Natural killer cell (primary cell): ENCODE measurements at regions not wholly inside any gene's neighbourhood (a gene's known extent, or its start where the extent isn't known, plus 50 kb on each side); places are given as distances from the start of the nearest gene placed in this dataset.
A peak's percentile ranks its signal among the peaks of the same experiment; 100 is the strongest.

ENCODE experiments used
- ATAC-seq, 3 donors: fragments of 150-1000 bp in 2 of 3; fragments of 200-7000 bp in 1 of 3; cut with Tn5 transposase; 1 replicate in 1 of 3; 2 replicates in 2 of 3; pipeline ENCODE4 v1.10.0; 2021; ENCODE audit warnings: mild to moderate bottlenecking in 2 of 3, moderate library complexity in 2 of 3
- DNase-seq, 2 donors: peaks; one replicate each; pipeline versions ENCODE4 v3.0.0 to v3.0.0-alpha.2; 2013 to 2021; ENCODE audit warnings: mixed read lengths in 1 of 2
- H3K27ac ChIP-seq: one replicate; pipeline ENCODE4 v1.5.1; 2013; ENCODE audit warnings: mild to moderate bottlenecking, low read length
- H3K27me3 ChIP-seq: one replicate; pipeline ENCODE4 v1.6.1; 2013; ENCODE audit warnings: low read length; ENCODE audit not compliant: control insufficient read depth, insufficient read depth
- H3K36me3 ChIP-seq: one replicate; pipeline ENCODE4 v1.6.1; 2013; ENCODE audit warnings: low read length; ENCODE audit not compliant: control insufficient read depth, insufficient read depth
- H3K4me1 ChIP-seq: one replicate; pipeline ENCODE4 v1.6.1; 2013; ENCODE audit warnings: low read length; ENCODE audit not compliant: control insufficient read depth, insufficient read depth
- H3K4me3 ChIP-seq: one replicate; pipeline ENCODE4 v1.5.1; 2013; ENCODE audit warnings: low read length
- H3K9me3 ChIP-seq: one replicate; pipeline ENCODE4 v1.6.1; 2013; ENCODE audit warnings: low read length; ENCODE audit not compliant: control insufficient read depth, insufficient read depth
- H3K27ac Mint-ChIP-seq, 2 donors: one replicate each; pipeline ENCODE4 v1.8.0; 2022; ENCODE audit warnings: mild to moderate bottlenecking in 2 of 2, mixed read lengths in 2 of 2, moderate library complexity in 1 of 2
- H3K27me3 Mint-ChIP-seq, 2 donors: one replicate each; pipeline ENCODE4 v1.8.0; 2022; ENCODE audit warnings: low read depth in 2 of 2, mixed read lengths in 2 of 2
- H3K36me3 Mint-ChIP-seq: one replicate; pipeline ENCODE4 v1.8.0; 2022; ENCODE audit warnings: mixed read lengths
- H3K4me1 Mint-ChIP-seq, 2 donors: one replicate each; pipeline ENCODE4 v1.8.0; 2022; ENCODE audit warnings: mixed read lengths in 2 of 2
- H3K4me3 Mint-ChIP-seq: one replicate; pipeline ENCODE4 v1.8.0; 2022; ENCODE audit warnings: mild to moderate bottlenecking, moderate library complexity, mixed read lengths
- H3K9me3 Mint-ChIP-seq, 2 donors: one replicate each; pipeline ENCODE4 v1.8.0; 2022; ENCODE audit warnings: mixed read lengths in 2 of 2
- CTCF ChIP-seq: fragments of 200-600 bp; IDR thresholded peaks from one replicate; pipeline ENCODE4 v1.8.0; 2022; ENCODE audit warnings: antibody characterized with exemption
- WGBS: methylation state at CpG from one replicate; pipeline ENCODE4 v1.1.7; 2013; ENCODE audit warnings: missing lambda C conversion rate; ENCODE audit not compliant: insufficient coverage; 5-methylcytosine and 5-hydroxymethylcytosine counted together
- intact Hi-C: fragments of 100-400 bp; cut with micrococcal nuclease; formaldehyde crosslinking; loops from one replicate; pipeline ENCODE4 v1.14.2; 2022

DNA sequence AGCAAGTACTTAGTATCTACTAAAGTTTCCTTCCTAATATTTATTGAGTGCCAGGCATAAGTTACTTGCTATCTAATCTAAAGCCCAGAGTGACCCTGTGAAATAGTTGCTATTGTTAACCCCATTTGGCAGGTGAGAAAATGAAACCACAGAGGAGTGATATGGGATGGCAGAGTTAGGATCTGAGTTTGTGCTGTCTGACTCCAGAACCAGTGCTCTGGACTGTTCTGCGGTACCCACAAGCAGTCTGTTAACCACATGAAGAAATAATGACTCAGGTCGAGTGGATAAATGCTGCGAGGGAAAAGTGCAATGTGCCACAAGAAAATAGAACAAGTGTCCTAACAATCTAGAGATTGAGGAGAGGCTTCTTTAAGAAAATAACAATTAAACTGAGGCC lies 60.7 kb upstream of the GZMB start:
- no peak for TF ChIP-seq CTCF
- Histone ChIP-seq H3K4me1 (peaks cover 71% of the 10 kb centered on the region), H3K4me3 (no peak overlapping the region), H3K9me3 (no peaks in the 10 kb centered on the region), H3K27ac (peak overlapping the region; percentile 78), H3K27me3 (no peaks in the 10 kb centered on the region), H3K36me3 (no peaks in the 10 kb centered on the region)
- DNase-seq = peak in 1 of 2 donors; percentile 52
- intact Hi-C loops = loop anchor here (5.0 kb wide), 2 partner anchors 87 to 362 kb away; partner anchors contain the start of gene GZMH
- Mint-ChIP-seq H3K4me1 (peaks cover 37 to 41% of the 10 kb centered on the region in 2 donors), H3K27me3 (no peaks in the 10 kb centered on the region), H3K4me3 (no peak overlapping the region), H3K9me3 (no peaks in the 10 kb centered on the region), H3K27ac (no peak overlapping the region), H3K36me3 (no peaks in the 10 kb centered on the region)
- 30% methylated on average over 3 of the region's 3 CpGs for WGBS
- peak in 2 of 3 donors; percentile 19 to 20 for ATAC-seq

- no peak for ATAC-seq
- TF ChIP-seq CTCF = no peak
- intact Hi-C loops = loop anchor here (1.0 to 5.0 kb wide), 6 partner anchors 15 to 451 kb away; partner anchors contain the start of genes GZMB, GZMH and TINF2
- Mint-ChIP-seq H3K9me3 (no peaks in the 10 kb centered on the region), H3K27me3 (no peaks in the 10 kb centered on the region), H3K27ac (no peak overlapping the region), H3K36me3 (no peaks in the 10 kb centered on the region), H3K4me1 (peaks cover 34 to 41% of the 10 kb centered on the region in 2 donors), H3K4me3 (no peak overlapping the region)
- Histone ChIP-seq H3K4me1 (peaks cover 69% of the 10 kb centered on the region), H3K27me3 (no peaks in the 10 kb centered on the region), H3K36me3 (no peaks in the 10 kb centered on the region), H3K27ac (peak overlapping the region; percentile 78), H3K9me3 (no peaks in the 10 kb centered on the region), H3K4me3 (no peak overlapping the region)
- no peak for DNase-seq
- WGBS = 75% methylated on average over 2 of the region's 2 CpGs
Observed at GRCh38 chr14:24693983-24694382, 60.0 kb upstream of the GZMB start.

DNA sequence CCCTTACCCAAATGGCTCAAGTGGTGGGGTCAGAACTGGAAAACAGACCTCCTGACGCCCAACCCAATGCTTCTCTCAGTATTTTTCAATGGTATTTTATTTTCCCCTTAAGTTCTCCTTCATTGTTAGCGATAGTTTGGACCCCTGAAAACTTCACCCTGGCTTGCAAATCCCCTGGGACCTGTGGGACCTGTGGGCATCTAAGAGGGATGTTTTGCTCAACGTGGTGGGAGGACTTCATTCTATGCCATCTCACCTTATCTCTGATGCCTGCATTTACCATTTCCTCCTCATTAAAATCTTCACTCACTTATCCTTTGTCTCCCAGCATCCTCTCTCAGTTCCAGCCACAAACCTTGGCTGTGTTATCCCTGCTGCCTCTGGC lies 59.4 kb upstream of the GZMB start:
- Mint-ChIP-seq H3K4me1 (peaks cover 35 to 42% of the 10 kb centered on the region in 2 donors), H3K9me3 (no peaks in the 10 kb centered on the region), H3K36me3 (no peaks in the 10 kb centered on the region), H3K27me3 (no peaks in the 10 kb centered on the region), H3K27ac (no peak overlapping the region), H3K4me3 (no peak overlapping the region)
- Histone ChIP-seq H3K27ac (peak overlapping the region; percentile 78), H3K36me3 (no peaks in the 10 kb centered on the region), H3K4me3 (no peak overlapping the region), H3K27me3 (no peaks in the 10 kb centered on the region), H3K9me3 (no peaks in the 10 kb centered on the region), H3K4me1 (peaks cover 73% of the 10 kb centered on the region)
- no peak for TF ChIP-seq CTCF
- 31% methylated on average over 3 of the region's 3 CpGs for WGBS
- DNase-seq = no peak
- ATAC-seq = no peak
- intact Hi-C loops = loop anchor here (1.0 to 5.0 kb wide), 6 partner anchors 14 to 451 kb away; partner anchors contain the start of genes GZMB, GZMH and TINF2
